Prostate gland (tissue), 1 donor: ENCODE measurements at regions not wholly inside any gene's neighbourhood (a gene's known extent, or its start where the extent isn't known, plus 50 kb on each side); places are given as distances from the start of the nearest gene placed in this dataset.

Experiments
- POLR2A ChIP-seq: fragments of 450-650 bp; IDR thresholded peaks from one replicate; pipeline ENCODE4 v1.6.1; 2016; ENCODE audit warnings: antibody characterized with exemption, mild to moderate bottlenecking
- POLR2AphosphoS5 ChIP-seq: sonication (generic); formaldehyde crosslinking; IDR thresholded peaks from one replicate; pipeline ENCODE4 v1.6.1; 2017; ENCODE audit warnings: antibody characterized with exemption

DNA sequence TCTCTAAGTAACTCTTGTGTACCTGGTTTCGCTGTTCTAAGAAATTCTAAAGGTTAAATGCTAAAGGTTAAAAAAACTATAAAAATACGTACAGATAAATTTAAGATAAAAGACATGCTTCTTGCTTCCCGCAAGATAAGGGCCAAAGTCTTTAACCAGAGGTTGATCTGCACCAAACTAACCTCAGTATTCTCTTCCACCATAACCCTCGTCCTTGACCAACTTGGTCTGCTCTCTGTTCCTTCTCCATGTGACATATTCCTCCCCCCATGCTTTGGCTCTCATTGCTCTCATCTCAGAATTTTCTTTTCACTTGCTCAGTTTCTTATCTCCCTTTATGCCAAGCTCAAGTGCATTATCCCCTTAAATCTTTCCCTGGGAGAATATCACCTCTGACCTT, 330.5 kb upstream of the ZFHX3 start:
- no peak for TF ChIP-seq POLR2AphosphoS5
- TF ChIP-seq POLR2A = no peak
